ENCODE measurements at regions not wholly inside any gene's neighbourhood (a gene's known extent, or its start where the extent isn't known, plus 50 kb on each side); places are given as distances from the start of the nearest gene placed in this dataset.
"Not testable (repeated sequence)": the region's sequence is repeated elsewhere in the genome, so short reads cannot be mapped to it uniquely, and the experiment has no call there.

DNA sequence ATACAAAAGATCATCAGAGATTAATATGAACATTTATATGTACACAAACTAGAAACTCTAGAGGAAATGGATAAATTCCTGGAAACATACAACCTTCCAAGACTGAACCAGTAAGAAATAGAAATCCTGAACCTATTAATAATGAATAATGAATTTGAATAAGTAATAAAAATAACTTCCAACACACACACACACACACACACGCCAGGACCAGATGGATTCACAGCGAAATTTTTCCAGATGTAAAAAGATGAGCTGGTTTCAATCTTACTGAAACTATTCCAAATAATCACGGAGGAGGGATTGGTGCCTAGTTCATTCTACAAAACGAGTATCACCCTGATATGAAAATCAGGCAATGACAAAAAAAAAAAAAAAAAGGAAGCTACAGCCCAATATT, 1095.0 kb downstream of the FAT4 start:
- 56% methylated on average over 4 of the region's 4 CpGs for WGBS
- H3K36me3 ChIP-seq, result no peaks in the 10 kb centered on the region
- no peak overlapping the region for H3K4me3 ChIP-seq
- no peaks in the 10 kb centered on the region for H3K27me3 ChIP-seq
- H3K9me3 ChIP-seq, result peaks cover 6% of the 10 kb centered on the region
- no peak for TF ChIP-seq EP300 (IDR thresholded peaks at IDR 0.05)
- TF ChIP-seq POLR2AphosphoS5 (IDR thresholded peaks at IDR 0.05), result no peak
- TF ChIP-seq, protein P1, sequence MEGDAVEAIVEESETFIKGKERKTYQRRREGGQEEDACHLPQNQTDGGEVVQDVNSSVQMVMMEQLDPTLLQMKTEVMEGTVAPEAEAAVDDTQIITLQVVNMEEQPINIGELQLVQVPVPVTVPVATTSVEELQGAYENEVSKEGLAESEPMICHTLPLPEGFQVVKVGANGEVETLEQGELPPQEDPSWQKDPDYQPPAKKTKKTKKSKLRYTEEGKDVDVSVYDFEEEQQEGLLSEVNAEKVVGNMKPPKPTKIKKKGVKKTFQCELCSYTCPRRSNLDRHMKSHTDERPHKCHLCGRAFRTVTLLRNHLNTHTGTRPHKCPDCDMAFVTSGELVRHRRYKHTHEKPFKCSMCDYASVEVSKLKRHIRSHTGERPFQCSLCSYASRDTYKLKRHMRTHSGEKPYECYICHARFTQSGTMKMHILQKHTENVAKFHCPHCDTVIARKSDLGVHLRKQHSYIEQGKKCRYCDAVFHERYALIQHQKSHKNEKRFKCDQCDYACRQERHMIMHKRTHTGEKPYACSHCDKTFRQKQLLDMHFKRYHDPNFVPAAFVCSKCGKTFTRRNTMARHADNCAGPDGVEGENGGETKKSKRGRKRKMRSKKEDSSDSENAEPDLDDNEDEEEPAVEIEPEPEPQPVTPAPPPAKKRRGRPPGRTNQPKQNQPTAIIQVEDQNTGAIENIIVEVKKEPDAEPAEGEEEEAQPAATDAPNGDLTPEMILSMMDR (IDR thresholded peaks at IDR 0.05), result no peak
- no peak for TF ChIP-seq POLR2A (IDR thresholded peaks at IDR 0.05)
- no peak for DNase-seq (ENCODE audit: low spot score in 2 of 2)
- no peak overlapping the region for H3K27ac ChIP-seq
- H3K4me1 ChIP-seq, result no peaks in the 10 kb centered on the region

DNA sequence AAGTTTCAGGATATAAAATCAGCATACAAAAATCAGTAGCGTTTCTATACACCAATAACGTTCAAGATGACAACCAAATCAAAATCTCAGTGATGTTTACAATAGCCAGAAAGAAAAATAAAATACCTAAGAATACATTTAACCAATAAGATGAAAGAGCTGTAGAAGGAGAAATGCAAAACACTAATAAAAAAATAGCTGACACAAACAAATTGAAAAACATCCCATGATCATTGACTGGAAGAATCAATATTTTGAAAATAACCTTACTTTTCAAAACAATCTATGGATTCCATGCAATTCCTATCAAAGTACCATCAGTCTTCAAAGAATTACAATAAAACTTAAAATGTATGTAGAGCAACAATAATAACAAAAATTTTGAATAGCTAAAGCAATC, 1096.3 kb downstream of the FAT4 start:
- 93% methylated on average over 2 of the region's 2 CpGs for WGBS

DNA sequence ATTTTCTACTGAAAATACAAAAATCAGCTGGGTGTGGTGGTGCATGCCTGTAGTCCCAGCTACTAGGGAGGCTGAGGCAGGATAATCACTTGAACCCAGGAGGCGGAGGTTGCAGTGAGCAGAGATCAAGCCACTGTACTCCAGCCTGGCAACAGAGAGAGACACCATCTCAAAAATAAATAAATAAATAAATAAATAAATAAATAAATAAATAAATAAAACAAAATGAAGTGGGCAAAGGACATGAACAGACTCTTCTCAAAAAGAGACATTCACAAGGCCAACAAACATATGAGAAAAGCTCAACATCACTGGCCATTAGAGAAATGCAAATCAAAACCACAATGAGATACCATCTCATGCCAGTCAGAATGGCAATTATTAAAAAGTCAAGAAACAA, 1097.6 kb downstream of the FAT4 start:
- not testable (repeated sequence) for H3K4me1 ChIP-seq; H3K36me3 ChIP-seq; H3K27me3 ChIP-seq; H3K4me3 ChIP-seq; DNase-seq (ENCODE audit: low spot score in 2 of 2); H3K27ac ChIP-seq; H3K9me3 ChIP-seq
- WGBS, result 94% methylated on average over 1 of the region's 1 CpG

More for the DNA sequence above, 1096.3 kb downstream of the FAT4 start:
- Histone ChIP-seq H3K4me1 (no peaks in the 10 kb centered on the region), H3K27me3 (no peaks in the 10 kb centered on the region), H3K27ac (no peak overlapping the region), H3K36me3 (no peaks in the 10 kb centered on the region), H3K9me3 (peaks cover 6% of the 10 kb centered on the region), H3K4me3 (no peak overlapping the region)
- DNase-seq (ENCODE audit: low spot score in 2 of 2), result no peak
- TF ChIP-seq EP300 (IDR thresholded peaks at IDR 0.05) (no peak), POLR2A (IDR thresholded peaks at IDR 0.05) (no peak), POLR2AphosphoS5 (IDR thresholded peaks at IDR 0.05) (no peak)
- TF ChIP-seq, protein P1 (IDR thresholded peaks at IDR 0.05), result no peak

DNA sequence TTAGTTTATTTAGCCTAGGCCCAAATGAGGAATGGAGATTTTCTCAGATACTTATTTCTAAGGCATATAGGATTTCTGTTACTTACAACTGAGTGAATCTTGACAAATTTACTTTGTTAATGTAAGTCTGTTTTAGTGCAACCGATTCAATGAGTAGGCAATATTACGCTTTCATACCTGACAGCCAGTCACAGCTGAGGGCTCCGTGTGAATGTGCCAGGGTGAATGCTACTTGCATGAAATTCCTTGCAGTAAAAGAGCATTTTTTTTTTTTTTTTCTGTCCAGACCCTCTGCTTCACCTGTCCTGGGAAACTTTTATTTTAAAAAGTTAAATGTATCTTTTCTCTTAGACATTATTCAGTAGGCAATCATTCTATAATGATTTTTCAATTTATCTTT, 1100.0 kb downstream of the FAT4 start:
- no peaks in the 10 kb centered on the region for H3K9me3 ChIP-seq
- no peaks in the 10 kb centered on the region for H3K4me1 ChIP-seq
- H3K27me3 ChIP-seq, result no peaks in the 10 kb centered on the region
- no peak for TF ChIP-seq EP300 (IDR thresholded peaks at IDR 0.05)
- TF ChIP-seq POLR2AphosphoS5 (IDR thresholded peaks at IDR 0.05), result no peak
- no peak for TF ChIP-seq POLR2A (IDR thresholded peaks at IDR 0.05)
- TF ChIP-seq, protein P1 (IDR thresholded peaks at IDR 0.05), result no peak
- H3K36me3 ChIP-seq, result no peaks in the 10 kb centered on the region
- 65% methylated on average over 3 of the region's 3 CpGs for WGBS
- H3K4me3 ChIP-seq, result no peak overlapping the region
- H3K27ac ChIP-seq, result no peak overlapping the region
- no peak for DNase-seq (ENCODE audit: low spot score in 2 of 2)

DNA sequence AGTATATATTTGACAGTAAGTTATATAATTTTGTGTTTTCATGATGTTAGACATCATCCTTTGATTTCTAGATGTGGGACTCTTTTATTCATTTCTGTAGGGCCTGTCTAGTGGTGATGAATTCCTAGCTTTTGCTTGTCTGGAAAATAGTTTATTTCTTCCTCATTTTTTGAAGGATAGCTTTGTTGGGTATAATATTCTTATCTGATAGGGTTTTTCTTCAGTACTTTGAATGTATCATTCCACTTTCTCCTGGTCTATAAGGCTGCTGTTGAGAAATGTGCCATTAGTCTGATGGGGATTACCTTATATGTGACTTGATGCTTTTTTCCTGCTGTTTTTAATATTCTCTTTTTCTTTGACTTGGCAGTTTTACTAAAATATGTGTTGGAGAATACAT, 1104.5 kb downstream of the FAT4 start:
- H3K36me3 ChIP-seq, result no peaks in the 10 kb centered on the region
- no peak for DNase-seq (ENCODE audit: low spot score in 2 of 2)
- no peak for TF ChIP-seq POLR2A (IDR thresholded peaks at IDR 0.05)
- TF ChIP-seq POLR2AphosphoS5 (IDR thresholded peaks at IDR 0.05), result no peak
- no peak for TF ChIP-seq EP300 (IDR thresholded peaks at IDR 0.05)
- TF ChIP-seq, protein P1 (IDR thresholded peaks at IDR 0.05), result no peak
- H3K9me3 ChIP-seq, result peaks cover 4% of the 10 kb centered on the region
- no peak overlapping the region for H3K27ac ChIP-seq
- no peaks in the 10 kb centered on the region for H3K4me1 ChIP-seq
- H3K27me3 ChIP-seq, result no peaks in the 10 kb centered on the region
- no peak overlapping the region for H3K4me3 ChIP-seq

DNA sequence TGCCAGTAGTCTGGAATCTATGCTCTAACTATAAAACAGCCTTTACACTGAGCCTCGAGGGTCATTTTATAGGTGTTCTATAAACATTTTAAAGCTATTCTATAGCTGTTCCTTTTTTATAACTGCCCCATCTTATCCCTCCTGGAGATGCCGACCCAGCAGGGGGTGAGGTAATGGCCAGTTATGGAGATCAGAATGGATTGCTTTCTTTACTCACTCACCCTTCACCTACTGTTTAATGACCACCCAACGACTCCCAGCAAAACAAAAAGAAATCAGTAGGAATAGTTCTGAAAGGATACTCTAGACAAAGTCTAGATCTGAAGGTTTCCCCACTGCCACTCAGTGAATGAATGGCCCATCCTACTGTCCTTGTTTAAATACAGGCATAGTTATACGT, 1113.1 kb downstream of the FAT4 start:
- no peaks in the 10 kb centered on the region for H3K27me3 ChIP-seq
- TF ChIP-seq EP300 (IDR thresholded peaks at IDR 0.05) (no peak), POLR2A (IDR thresholded peaks at IDR 0.05) (no peak)
- TF ChIP-seq, protein P1 (IDR thresholded peaks at IDR 0.05), result no peak
- H3K4me3 ChIP-seq, result no peak overlapping the region
- no peaks in the 10 kb centered on the region for H3K9me3 ChIP-seq
- 60% methylated on average over 4 of the region's 4 CpGs for WGBS
- no peak overlapping the region for H3K27ac ChIP-seq
- H3K36me3 ChIP-seq, result no peaks in the 10 kb centered on the region
- H3K4me1 ChIP-seq, result no peaks in the 10 kb centered on the region
- no peak for DNase-seq (ENCODE audit: low spot score in 2 of 2)

All from suprapubic skin (tissue), 4 donors.